ENCODE measurements at regions not wholly inside any gene's neighbourhood (a gene's known extent, or its start where the extent isn't known, plus 50 kb on each side); places are given as distances from the start of the nearest gene placed in this dataset.
"Not testable (repeated sequence)": the region's sequence is repeated elsewhere in the genome, so short reads cannot be mapped to it uniquely, and the experiment has no call there.

DNA sequence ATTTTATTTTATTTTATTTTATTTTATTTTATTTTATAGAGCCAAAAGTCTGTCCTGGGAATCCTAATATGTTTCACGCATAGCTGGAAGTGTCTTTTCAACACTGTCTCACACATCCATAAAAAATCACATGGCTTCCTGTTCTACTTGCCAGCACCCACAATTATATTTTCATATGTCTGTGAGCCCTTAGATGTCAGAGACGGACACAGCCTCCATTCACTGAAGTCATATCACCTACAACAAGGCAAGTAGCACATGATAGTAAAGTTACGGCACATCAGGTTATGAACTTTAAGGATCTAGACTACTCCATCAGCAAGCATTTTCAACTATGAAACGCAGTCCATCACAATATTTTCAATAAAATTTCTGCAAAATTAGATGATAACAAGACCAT is 168.4 kb downstream of the ZIC4 start:
- intact Hi-C loops (cut with DNase I): no loop called here
- DNase-seq (no peak), ATAC-seq (no peak)
- Histone ChIP-seq H3K27me3 (ENCODE audit: control insufficient read depth, insufficient read depth) (no peaks in the 10 kb centered on the region), H3K4me1 (ENCODE audit: control insufficient read depth, insufficient read depth, low read length) (no peaks in the 10 kb centered on the region), H3K27ac (ENCODE audit: low read length) (no peak overlapping the region), H3K9me3 (ENCODE audit: control insufficient read depth, low read length) (no peaks in the 10 kb centered on the region), H3K4me3 (ENCODE audit: low read length) (no peak overlapping the region)
- 65% methylated on average over 4 of the region's 4 CpGs for WGBS

DNA sequence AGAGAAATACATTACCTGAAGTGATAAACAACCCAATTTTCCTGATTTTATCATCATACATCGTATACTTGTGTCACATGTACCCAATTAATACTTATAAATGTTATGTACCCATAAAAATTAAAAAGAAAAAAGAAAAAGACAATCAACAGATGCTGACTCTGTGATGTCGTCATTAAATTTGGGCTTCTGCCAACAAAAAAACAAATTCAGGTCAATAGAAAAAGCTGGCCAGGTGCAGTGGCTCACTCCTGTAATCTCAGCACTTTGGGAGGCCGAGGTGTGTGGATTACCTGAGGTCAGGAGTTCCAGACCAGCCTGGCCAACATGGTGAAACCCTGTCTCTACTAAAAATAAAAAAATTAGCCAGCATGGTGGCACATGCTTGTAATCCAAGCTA is 174.4 kb downstream of the ZIC4 start:
- 76% methylated on average over 3 of the region's 3 CpGs for WGBS

DNA sequence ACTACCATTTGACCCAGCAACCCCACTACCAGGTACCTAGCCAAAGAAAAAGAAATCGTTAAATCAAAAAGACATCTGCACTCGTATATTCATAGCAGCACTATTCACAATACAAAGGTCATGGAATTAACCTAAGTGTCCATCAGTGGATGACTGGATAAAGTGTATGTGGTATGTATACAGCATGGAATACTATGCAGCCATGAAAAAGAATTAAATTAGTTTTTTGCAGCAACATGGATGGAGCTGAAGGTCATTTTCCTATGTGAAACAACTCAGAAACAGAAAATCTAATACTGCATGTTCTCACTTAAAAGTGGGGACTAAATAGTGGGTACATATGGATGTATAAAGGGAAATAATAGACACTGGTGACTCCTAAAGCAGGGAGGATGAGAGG is 175.2 kb downstream of the ZIC4 start:
- 96% methylated on average over 2 of the region's 2 CpGs for WGBS
- no peak for ATAC-seq
- no peak for DNase-seq
- Histone ChIP-seq H3K4me1 (ENCODE audit: control insufficient read depth, insufficient read depth, low read length) (no peaks in the 10 kb centered on the region), H3K4me3 (ENCODE audit: low read length) (no peak overlapping the region), H3K9me3 (ENCODE audit: control insufficient read depth, low read length) (no peaks in the 10 kb centered on the region), H3K27me3 (ENCODE audit: control insufficient read depth, insufficient read depth) (no peaks in the 10 kb centered on the region), H3K27ac (ENCODE audit: low read length) (no peak overlapping the region)
- intact Hi-C loops (cut with DNase I): no loop called here

More for the DNA sequence above, 174.4 kb downstream of the ZIC4 start:
- H3K27me3 ChIP-seq (ENCODE audit: control insufficient read depth, insufficient read depth); H3K4me3 ChIP-seq (ENCODE audit: low read length); H3K27ac ChIP-seq (ENCODE audit: low read length); ATAC-seq; DNase-seq; H3K4me1 ChIP-seq (ENCODE audit: control insufficient read depth, insufficient read depth, low read length); H3K9me3 ChIP-seq (ENCODE audit: control insufficient read depth, low read length); intact Hi-C loops (cut with DNase I): not testable (repeated sequence)

DNA sequence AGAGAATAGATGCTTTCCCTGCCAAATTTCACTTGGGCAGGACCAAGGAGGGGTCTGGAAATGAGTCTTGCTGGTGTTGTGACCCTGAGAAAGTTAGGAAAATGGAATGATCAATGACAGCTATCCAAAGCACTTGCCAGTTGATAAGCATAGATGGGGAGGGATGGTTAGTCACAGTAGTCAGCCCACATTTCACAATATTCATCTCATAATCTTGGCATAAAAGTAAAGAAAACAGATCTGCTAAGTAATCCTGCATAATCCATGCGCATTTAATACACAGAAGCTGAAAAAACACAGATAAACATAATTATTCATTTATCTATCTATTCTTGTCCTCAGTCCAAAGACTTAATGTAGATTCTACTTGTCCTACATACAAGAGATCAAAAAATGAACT is 184.1 kb downstream of the ZIC4 start:
- Histone ChIP-seq H3K4me1 (ENCODE audit: control insufficient read depth, insufficient read depth, low read length) (no peaks in the 10 kb centered on the region), H3K4me3 (ENCODE audit: low read length) (no peak overlapping the region), H3K9me3 (ENCODE audit: control insufficient read depth, low read length) (no peaks in the 10 kb centered on the region), H3K27ac (ENCODE audit: low read length) (no peak overlapping the region), H3K27me3 (ENCODE audit: control insufficient read depth, insufficient read depth) (no peaks in the 10 kb centered on the region)
- no peak for DNase-seq
- no peak for ATAC-seq
- 69% methylated on average over 1 of the region's 1 CpG for WGBS
- intact Hi-C loops (cut with DNase I): no loop called here

DNA sequence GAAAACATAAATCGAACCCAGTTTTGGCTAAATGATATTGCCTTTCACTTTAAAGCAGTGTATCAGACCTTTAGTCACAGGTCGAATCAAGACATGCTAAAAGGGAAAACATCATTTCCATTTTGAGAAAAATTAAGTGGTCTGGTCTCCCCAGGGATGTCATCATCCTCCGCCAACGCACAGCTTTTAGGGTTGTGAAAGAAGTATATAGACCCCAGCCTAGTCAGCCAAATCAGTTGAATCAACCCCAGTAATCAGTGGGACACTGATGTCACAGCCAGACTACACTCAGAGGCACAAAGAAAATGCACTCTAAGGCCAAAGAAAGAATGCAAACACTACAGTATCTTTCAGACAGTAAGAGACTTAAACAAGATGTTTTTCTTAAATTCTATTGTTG is 187.4 kb downstream of the ZIC4 start:
- H3K4me1 ChIP-seq (ENCODE audit: control insufficient read depth, insufficient read depth, low read length): no peaks in the 10 kb centered on the region
- H3K27me3 ChIP-seq (ENCODE audit: control insufficient read depth, insufficient read depth): no peaks in the 10 kb centered on the region
- intact Hi-C loops (cut with DNase I): no loop called here
- 53% methylated on average over 4 of the region's 4 CpGs for WGBS
- DNase-seq (no peak), ATAC-seq (no peak)
- H3K9me3 ChIP-seq (ENCODE audit: control insufficient read depth, low read length): no peaks in the 10 kb centered on the region
- H3K27ac ChIP-seq (ENCODE audit: low read length): no peak overlapping the region
- H3K4me3 ChIP-seq (ENCODE audit: low read length): no peak overlapping the region

DNA sequence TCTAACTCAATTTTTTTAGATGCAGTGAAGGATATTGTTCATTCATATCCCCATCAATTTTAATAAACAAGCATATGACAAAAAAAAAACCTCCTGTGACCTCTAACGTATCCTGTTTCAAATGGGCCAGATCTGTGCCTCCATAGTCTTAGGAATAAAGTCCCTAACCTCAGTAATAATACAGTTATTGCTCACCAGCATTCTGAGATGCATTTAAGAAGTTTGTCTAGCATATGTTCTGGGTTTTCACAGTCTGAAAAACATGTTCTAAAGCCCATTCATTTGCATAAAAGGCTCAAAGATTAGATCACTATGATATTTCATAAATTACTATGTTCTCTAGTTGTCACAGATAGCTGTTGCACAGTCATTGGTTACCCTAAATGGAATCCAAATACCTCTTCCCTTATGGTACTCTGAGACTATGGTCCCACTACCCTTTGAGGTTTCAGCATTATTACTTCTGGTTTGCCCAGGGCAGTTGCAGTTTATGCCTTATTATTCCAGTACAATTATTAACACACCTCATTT is 190.1 kb downstream of the ZIC4 start:
- intact Hi-C loops (cut with DNase I): no loop called here
- Histone ChIP-seq H3K4me1 (ENCODE audit: control insufficient read depth, insufficient read depth, low read length) (no peaks in the 10 kb centered on the region), H3K27ac (ENCODE audit: low read length) (no peak overlapping the region), H3K4me3 (ENCODE audit: low read length) (no peak overlapping the region), H3K27me3 (ENCODE audit: control insufficient read depth, insufficient read depth) (no peaks in the 10 kb centered on the region), H3K9me3 (ENCODE audit: control insufficient read depth, low read length) (no peaks in the 10 kb centered on the region)
- ATAC-seq (no peak), DNase-seq (no peak)
- 63% methylated on average over 1 of the region's 1 CpG for WGBS

DNA sequence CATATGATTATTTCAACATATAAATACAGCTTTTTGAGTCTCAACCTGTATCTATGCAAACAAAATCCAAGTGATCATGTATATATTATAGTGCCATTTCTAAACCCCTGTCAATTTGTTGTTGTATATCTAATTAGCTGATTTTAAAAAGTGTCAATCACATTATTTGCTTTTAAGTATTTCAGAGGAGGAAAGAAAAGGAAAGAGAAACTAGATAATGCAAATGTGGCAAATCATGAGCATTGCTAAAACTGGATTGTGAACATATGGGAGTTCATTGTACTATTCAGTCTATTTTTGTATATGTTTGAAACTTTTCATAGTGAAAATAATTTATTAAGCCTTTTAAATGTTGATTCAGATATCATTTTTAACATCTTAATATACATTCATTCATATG is 190.7 kb downstream of the ZIC4 start:
- Histone ChIP-seq H3K4me3 (ENCODE audit: low read length) (no peak overlapping the region), H3K27me3 (ENCODE audit: control insufficient read depth, insufficient read depth) (no peaks in the 10 kb centered on the region), H3K9me3 (ENCODE audit: control insufficient read depth, low read length) (no peaks in the 10 kb centered on the region), H3K4me1 (ENCODE audit: control insufficient read depth, insufficient read depth, low read length) (no peaks in the 10 kb centered on the region), H3K27ac (ENCODE audit: low read length) (no peak overlapping the region)
- intact Hi-C loops (cut with DNase I): no loop called here
- ATAC-seq (no peak), DNase-seq (no peak)

DNA sequence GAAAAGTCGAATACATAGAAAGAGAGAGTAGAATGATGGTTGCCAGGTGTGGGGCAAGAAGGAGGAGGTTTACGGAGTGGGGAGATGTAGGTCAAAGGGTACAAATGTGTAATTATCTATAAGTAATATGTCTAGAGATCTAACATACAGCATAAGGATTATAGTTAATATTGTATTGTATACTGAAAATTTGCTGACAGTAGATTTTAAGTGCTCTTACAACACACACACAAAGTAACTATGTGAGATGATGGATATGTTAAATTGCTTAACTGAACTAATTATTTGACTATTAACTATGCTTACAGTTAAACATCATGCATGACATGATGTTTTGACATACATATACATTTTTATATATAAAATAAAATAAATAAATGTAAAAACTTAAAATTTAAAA is 192.7 kb downstream of the ZIC4 start:
- Histone ChIP-seq H3K27me3 (ENCODE audit: control insufficient read depth, insufficient read depth) (no peaks in the 10 kb centered on the region), H3K9me3 (ENCODE audit: control insufficient read depth, low read length) (no peaks in the 10 kb centered on the region), H3K4me3 (ENCODE audit: low read length) (no peak overlapping the region), H3K27ac (ENCODE audit: low read length) (no peak overlapping the region), H3K4me1 (ENCODE audit: control insufficient read depth, insufficient read depth, low read length) (no peaks in the 10 kb centered on the region)
- 90% methylated on average over 2 of the region's 2 CpGs for WGBS
- no peak for ATAC-seq
- DNase-seq: no peak
- intact Hi-C loops (cut with DNase I): no loop called here

DNA sequence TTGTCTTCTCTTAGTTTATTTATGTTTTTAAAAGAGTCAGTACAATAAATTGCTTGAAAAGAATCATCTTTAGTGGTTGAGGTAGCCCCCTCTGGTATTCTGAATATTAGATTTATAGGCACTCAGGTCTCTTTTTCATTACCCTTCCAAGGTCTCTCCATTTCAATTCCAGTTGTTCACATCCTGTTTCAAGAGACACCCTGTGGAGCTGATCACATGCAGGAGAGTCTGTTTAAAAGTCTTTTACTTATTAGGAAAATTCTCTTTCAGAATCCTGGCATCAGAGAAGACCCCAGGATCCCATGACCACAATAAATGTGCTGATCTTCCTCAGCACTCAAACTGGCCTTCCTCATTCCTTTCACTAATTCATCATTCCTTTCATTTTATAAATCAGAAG is 195.7 kb downstream of the ZIC4 start:
- H3K4me1 ChIP-seq (ENCODE audit: control insufficient read depth, insufficient read depth, low read length): no peaks in the 10 kb centered on the region
- no peak overlapping the region for H3K27ac ChIP-seq (ENCODE audit: low read length)
- no peak for ATAC-seq
- intact Hi-C loops (cut with DNase I): no loop called here
- no peak overlapping the region for H3K4me3 ChIP-seq (ENCODE audit: low read length)
- H3K27me3 ChIP-seq (ENCODE audit: control insufficient read depth, insufficient read depth): no peaks in the 10 kb centered on the region
- no peak for DNase-seq
- no peaks in the 10 kb centered on the region for H3K9me3 ChIP-seq (ENCODE audit: control insufficient read depth, low read length)

DNA sequence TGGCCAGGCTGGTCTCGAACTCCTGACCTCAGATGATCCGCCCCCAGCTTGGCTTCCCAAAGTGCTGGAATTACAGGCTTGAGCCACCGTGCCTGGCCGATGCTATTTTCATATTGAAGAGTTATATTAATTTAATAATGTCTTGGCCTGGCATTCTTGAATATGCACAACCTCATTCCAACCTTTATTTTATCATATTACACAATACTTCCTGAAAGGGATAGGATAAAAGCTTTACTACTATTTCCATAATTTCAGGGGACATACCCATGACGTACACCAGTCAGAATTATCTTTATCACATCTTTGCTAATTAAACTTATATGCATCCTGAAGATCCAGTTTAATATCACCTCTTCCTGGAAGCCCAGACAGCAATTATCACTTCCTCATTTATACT is 205.3 kb downstream of the ZIC4 start:
- H3K4me1 ChIP-seq (ENCODE audit: control insufficient read depth, insufficient read depth, low read length): no peaks in the 10 kb centered on the region
- DNase-seq: peak in 1 of 3 donors; percentile 7
- WGBS: 82% methylated on average over 5 of the region's 5 CpGs
- intact Hi-C loops (cut with DNase I): no loop called here
- no peaks in the 10 kb centered on the region for H3K9me3 ChIP-seq (ENCODE audit: control insufficient read depth, low read length)
- H3K4me3 ChIP-seq (ENCODE audit: low read length): no peak overlapping the region
- H3K27me3 ChIP-seq (ENCODE audit: control insufficient read depth, insufficient read depth): no peaks in the 10 kb centered on the region
- ATAC-seq: no peak
- H3K27ac ChIP-seq (ENCODE audit: low read length): no peak overlapping the region

DNA sequence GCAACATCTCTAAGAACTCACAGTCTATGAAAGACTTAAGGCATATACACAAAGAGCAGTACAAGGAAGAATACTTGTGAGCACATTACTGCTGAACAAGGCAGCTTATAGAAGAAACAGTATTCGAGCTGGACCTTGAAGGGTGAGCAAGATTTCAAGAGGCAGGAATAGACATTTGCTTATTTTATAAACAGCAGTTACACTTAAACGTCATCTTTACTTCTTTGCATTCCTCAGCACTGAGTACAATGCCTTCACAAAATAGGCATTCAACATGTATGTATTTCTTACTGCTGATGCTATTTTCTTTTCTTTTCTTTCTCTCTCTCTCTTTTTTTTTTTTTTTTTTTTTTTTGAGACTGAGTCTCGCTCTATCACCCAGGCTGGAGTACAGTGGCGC is 205.8 kb downstream of the ZIC4 start:
- no peaks in the 10 kb centered on the region for H3K9me3 ChIP-seq (ENCODE audit: control insufficient read depth, low read length)
- no peaks in the 10 kb centered on the region for H3K27me3 ChIP-seq (ENCODE audit: control insufficient read depth, insufficient read depth)
- WGBS: 80% methylated on average over 4 of the region's 4 CpGs
- no peak for DNase-seq
- H3K4me1 ChIP-seq (ENCODE audit: control insufficient read depth, insufficient read depth, low read length): no peaks in the 10 kb centered on the region
- H3K4me3 ChIP-seq (ENCODE audit: low read length): no peak overlapping the region
- intact Hi-C loops (cut with DNase I): no loop called here
- ATAC-seq: no peak
- H3K27ac ChIP-seq (ENCODE audit: low read length): no peak overlapping the region

DNA sequence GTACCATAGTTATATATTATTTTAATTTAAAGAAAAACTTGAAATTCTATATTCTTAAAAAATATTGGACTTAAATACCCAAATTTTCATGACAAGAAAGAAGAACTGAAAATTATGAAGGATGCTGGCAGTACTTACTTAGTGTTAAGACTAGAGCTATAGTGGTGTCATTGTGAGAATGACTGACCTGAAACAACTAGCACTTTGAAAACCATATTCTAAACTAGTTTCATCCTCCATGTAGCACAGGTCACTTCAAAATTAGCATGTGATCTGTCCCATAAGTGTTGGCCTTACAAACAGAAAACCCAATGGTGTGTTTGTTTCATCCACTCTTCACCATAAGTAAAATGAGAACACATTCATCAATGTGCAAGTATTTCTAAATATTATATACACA is 208.6 kb downstream of the ZIC4 start:
- ATAC-seq: no peak
- no peak overlapping the region for H3K4me3 ChIP-seq (ENCODE audit: low read length)
- H3K9me3 ChIP-seq (ENCODE audit: control insufficient read depth, low read length): no peaks in the 10 kb centered on the region
- intact Hi-C loops (cut with DNase I): no loop called here
- no peak overlapping the region for H3K27ac ChIP-seq (ENCODE audit: low read length)
- H3K27me3 ChIP-seq (ENCODE audit: control insufficient read depth, insufficient read depth): no peaks in the 10 kb centered on the region
- no peak for DNase-seq
- no peaks in the 10 kb centered on the region for H3K4me1 ChIP-seq (ENCODE audit: control insufficient read depth, insufficient read depth, low read length)
